AG08396 (cell line): ENCODE measurements at regions not wholly inside any gene's neighbourhood (a gene's known extent, or its start where the extent isn't known, plus 50 kb on each side); places are given as distances from the start of the nearest gene placed in this dataset.
A peak's percentile ranks its signal among the peaks of the same experiment; 100 is the strongest.
"Not testable (repeated sequence)": the region's sequence is repeated elsewhere in the genome, so short reads cannot be mapped to it uniquely, and the experiment has no call there.

Experiments
- DNase-seq: peaks from one replicate; pipeline ENCODE4 v3.0.0; 2012; ENCODE audit warnings: low spot score, mixed read lengths

- not testable (repeated sequence) for DNase-seq
These were observed 411.8 kb downstream of the BTG1 start for GRCh38 chr12:91733846-91734245.

- DNase-seq = peak; percentile 10
These were observed 413.6 kb downstream of the BTG1 start for GRCh38 chr12:91732086-91732485.

GRCh38 chr12:91729543-91729942 lies 416.1 kb downstream of the BTG1 start:
- DNase-seq = no peak

- DNase-seq = no peak
These were observed 422.5 kb downstream of the BTG1 start for GRCh38 chr12:91723191-91723590.

- no peak for DNase-seq
These were observed 423.6 kb downstream of the BTG1 start for GRCh38 chr12:91722072-91722471.

- no peak for DNase-seq
These were observed 424.6 kb downstream of the BTG1 start for GRCh38 chr12:91721023-91721422.

GRCh38 chr12:91718326-91718725 lies 427.3 kb downstream of the BTG1 start:
- no peak for DNase-seq

GRCh38 chr12:91717804-91718203 lies 427.8 kb downstream of the BTG1 start:
- DNase-seq = no peak

- not testable (repeated sequence) for DNase-seq
These were observed 433.7 kb downstream of the BTG1 start for GRCh38 chr12:91711925-91712324.

- no peak for DNase-seq
These were observed 439.2 kb downstream of the BTG1 start for GRCh38 chr12:91706466-91706865.

GRCh38 chr12:91704446-91704845 lies 441.2 kb downstream of the BTG1 start:
- DNase-seq = no peak

GRCh38 chr12:91703491-91704283 lies 442.0 kb downstream of the BTG1 start:
- DNase-seq = no peak

GRCh38 chr12:91702843-91703425 lies 442.7 kb downstream of the BTG1 start:
- DNase-seq = no peak

GRCh38 chr12:91695964-91696363 lies 449.7 kb downstream of the BTG1 start:
- no peak for DNase-seq

GRCh38 chr12:91695406-91695805 lies 450.2 kb downstream of the BTG1 start:
- DNase-seq = not testable (repeated sequence)

GRCh38 chr12:91690531-91690930 lies 455.1 kb downstream of the BTG1 start:
- DNase-seq = no peak

- no peak for DNase-seq
These were observed 458.3 kb downstream of the BTG1 start for GRCh38 chr12:91687052-91688017.

GRCh38 chr12:91685917-91686316 lies 459.7 kb downstream of the BTG1 start:
- DNase-seq = no peak

- no peak for DNase-seq
These were observed 463.9 kb downstream of the BTG1 start for GRCh38 chr12:91681751-91682150.

- no peak for DNase-seq
These were observed 464.8 kb downstream of the BTG1 start for GRCh38 chr12:91680864-91681263.

GRCh38 chr12:91677556-91677955 lies 468.1 kb downstream of the BTG1 start:
- DNase-seq = no peak

GRCh38 chr12:91675401-91675800 lies 470.2 kb downstream of the BTG1 start:
- no peak for DNase-seq

GRCh38 chr12:91672130-91672529 lies 473.5 kb downstream of the BTG1 start:
- no peak for DNase-seq
